GM21737 (cell line): ENCODE measurements at regions not wholly inside any gene's neighbourhood (a gene's known extent, or its start where the extent isn't known, plus 50 kb on each side); places are given as distances from the start of the nearest gene placed in this dataset.
"Not testable (repeated sequence)": the region's sequence is repeated elsewhere in the genome, so short reads cannot be mapped to it uniquely, and the experiment has no call there.

Source experiments
- ATAC-seq: cut with Tn5 transposase; IDR thresholded peaks from one replicate; pipeline ENCODE4 v1.9.1; 2021; ENCODE audit warnings: mild to moderate bottlenecking, moderate library complexity; ENCODE audit not compliant: unreplicated experiment

- no peak for ATAC-seq
Observed at GRCh38 chr14:49159081-49159480, 427.1 kb downstream of the RPS29 start.

DNA sequence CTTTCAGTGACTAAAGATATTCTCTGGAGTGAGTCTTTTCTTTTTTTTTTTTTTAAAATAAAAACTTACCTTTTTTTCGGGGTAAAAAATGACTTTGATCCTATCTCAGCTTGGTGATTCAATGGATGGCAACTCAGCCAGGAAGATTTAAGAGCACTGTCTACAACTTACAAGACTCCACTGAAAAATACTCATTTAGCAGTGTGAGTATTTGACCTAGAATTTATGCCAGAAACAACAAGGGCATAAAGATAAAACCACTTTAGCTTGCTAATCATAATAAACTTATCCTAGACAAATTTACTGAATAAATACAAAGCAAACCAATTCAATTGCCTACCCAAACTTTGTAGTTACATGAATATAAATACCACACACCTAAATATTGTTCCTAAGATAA is 446.6 kb downstream of the RPS29 start:
- no peak for ATAC-seq

GRCh38 chr14:49134940-49135339 is 451.2 kb downstream of the RPS29 start:
- ATAC-seq = no peak

GRCh38 chr14:49121246-49121645 is 464.9 kb downstream of the RPS29 start:
- no peak for ATAC-seq

DNA sequence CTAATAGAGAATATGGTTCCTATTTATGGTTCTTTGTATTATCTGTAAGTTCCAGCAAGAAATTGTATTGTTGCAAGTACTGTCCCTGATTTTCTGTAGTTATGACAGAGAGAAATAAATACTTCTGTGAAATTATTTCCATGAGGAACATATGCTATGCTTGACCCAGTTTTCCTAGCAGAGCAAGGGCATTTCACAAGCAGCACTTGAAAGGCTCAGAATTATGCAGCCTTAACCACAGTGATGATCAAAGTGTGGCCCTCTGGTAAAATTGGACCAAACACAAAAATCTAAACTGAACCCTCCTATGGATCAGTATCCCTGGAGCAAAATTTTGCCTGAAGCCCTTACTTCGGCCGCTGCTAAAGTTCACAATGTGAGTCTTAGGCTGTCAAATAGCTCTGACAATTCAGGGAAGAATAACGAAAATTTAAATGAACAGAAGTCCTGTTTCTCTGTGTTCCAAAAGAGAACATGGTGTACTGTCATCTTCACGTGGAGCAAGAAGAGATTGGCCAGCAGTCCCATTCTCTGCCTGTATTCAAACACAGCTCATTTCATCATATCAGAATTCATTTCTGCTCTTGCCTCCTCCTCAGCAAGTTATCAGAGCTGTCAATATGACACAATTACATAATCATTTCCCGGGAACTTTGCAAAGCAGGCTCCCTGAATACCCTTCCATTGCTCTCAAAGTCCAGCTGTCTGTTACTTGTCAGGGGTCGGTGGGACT is 471.9 kb downstream of the RPS29 start:
- no peak for ATAC-seq

- no peak for ATAC-seq
Observed at GRCh38 chr14:49106741-49107667, 479.2 kb downstream of the RPS29 start.

DNA sequence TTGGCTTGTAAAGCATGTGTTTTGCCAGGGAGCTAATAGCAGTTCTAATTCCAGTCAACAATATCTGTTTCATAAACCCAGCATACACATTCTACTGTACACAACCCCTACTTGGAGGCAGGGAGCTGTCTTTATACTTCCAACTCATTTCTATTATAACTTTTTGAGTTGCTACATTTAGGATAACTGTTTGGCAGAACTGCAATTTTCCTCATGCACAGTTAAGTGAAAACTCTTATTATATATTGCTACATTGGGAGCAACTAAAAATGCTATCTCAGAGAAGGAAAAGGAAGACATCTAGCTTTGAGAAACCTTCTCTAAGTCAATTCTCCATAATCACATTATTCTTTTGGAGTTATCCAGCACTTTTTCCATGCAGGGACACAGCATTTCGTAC is 480.2 kb downstream of the RPS29 start:
- no peak for ATAC-seq

DNA sequence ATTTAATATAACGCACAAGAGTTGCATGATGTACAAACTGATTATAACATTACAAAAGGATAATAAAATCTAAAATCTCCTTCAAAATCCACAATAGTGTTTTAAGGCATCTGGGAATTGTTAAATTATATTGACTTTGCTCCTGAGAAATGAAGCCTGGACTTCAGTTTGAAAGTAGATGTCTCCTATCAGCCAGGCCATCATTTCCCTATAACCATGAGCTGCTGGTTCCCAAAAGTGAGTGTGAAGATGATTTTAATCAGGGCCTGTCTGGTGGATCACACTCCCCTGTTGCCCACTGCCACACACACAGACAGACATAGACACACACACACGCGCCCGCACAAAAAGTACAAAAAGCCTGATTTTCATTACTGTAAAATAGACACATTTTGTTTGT is 480.7 kb downstream of the RPS29 start:
- no peak for ATAC-seq

- ATAC-seq = no peak
Observed at GRCh38 chr14:49092345-49092744, 493.8 kb downstream of the RPS29 start.

DNA sequence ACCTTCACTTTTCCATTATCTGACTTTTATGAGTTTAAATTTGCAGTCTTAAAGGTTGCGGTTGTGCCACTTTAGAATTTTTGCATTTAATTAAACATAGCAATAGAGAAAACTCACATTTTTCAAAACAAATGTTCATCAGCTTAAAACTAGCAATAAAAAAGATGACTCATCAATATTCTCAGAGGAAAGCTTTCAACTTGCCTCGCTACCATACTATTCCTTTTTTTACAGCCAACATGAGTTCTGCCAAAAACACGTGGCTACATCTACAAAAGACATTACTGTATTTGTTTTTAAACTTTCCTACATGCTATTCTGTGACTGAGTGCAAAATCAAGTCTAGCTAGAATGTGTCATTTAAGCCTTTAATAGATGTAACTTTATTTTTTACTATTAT is 497.1 kb downstream of the RPS29 start:
- ATAC-seq = no peak

DNA sequence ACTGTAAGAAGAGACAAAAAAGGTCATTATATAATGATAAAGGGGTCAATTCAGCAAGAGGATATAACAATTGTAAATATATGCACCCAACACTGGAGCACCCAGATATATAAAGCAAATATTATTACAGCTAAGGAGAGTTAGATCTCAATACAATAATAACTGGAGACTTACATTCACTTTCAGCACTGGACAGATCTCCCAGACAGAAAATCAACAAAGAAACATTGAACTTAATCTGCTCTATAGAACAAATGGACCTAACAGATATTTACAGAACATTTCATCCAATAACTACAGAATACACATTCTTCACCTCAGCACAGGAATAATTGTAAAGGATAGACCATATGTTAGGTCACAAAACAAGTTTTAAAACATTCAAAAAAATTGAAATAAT is 512.9 kb downstream of the RPS29 start:
- not testable (repeated sequence) for ATAC-seq

GRCh38 chr14:49058511-49058910 is 527.7 kb downstream of the RPS29 start:
- ATAC-seq = no peak

GRCh38 chr14:49057838-49058510 is 528.2 kb downstream of the RPS29 start:
- ATAC-seq = no peak

- no peak for ATAC-seq
Observed at GRCh38 chr14:49056021-49056420, 530.2 kb downstream of the RPS29 start.

GRCh38 chr14:49052521-49052920 is 533.7 kb downstream of the RPS29 start:
- no peak for ATAC-seq

DNA sequence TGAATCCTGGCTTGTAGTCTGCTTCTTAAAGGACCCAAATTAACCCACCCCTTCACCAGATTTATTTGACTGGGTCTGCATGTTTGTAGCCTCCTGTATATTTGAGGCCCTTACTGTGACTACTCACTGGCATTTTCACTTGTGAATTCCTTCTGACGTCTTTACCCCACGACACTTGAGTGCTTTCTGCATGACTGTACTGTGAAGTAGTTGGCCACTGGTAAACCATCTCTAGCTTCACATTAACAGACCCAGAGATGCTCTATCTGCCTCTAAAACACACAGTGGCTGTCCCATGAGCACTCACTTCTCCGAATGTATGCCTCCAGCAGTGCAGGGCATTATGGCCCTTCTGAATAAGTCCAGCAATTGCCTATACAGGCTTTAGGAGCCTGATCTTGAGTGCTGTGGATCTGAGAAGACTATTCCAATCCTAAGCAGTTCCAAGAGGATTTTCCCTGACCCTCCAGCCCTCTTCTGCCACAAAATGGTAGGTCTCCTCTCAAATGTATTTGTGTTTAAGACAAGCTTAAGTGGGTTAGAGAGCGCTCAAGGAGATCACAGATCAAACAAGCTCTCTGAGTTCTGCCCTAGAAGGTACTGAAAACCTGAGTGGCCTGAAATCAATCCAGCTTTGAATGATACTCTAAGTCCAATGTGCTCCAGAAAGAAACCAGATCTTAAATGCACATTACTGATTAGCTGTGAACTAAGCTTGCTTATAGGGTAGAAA is 534.7 kb downstream of the RPS29 start:
- ATAC-seq = no peak

- ATAC-seq = no peak
Observed at GRCh38 chr14:49050822-49051221, 535.4 kb downstream of the RPS29 start.

DNA sequence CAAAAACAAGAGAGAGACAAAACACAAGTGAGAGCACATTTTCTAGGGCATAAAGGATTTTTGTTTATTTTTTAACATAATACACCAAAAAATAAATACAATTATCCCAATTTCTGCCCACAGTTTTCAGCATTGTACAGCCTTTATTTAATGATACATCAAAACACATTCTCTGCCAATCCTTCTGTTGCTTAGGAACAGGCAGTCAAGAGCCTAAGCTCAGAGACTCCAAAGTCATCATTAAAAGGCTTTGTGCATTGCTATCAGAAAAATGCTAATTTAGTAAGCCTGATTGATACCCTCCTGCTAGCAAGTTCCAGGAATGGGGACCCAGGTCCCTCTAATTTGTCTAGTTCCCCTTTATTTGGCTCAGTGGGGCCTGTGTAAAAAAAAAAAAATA is 536.5 kb downstream of the RPS29 start:
- no peak for ATAC-seq

DNA sequence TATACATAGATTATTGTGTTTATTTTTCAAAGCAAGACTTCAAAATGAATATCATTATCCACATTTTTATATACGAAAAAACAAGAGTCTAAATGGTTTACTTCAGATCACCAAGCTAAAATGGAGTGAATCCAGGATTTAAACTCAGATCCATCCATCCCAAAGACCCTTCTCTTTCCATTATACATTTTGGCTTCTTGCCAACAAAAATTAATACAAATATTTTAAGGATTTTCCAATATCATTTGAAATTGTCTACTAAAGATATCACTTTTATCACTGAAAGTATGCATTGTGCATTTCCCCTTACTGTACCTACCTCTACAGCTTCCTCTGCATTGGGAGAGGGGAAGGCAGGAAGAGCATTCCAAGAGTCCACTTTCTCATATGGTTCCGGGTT is 541.2 kb downstream of the RPS29 start:
- ATAC-seq = no peak

DNA sequence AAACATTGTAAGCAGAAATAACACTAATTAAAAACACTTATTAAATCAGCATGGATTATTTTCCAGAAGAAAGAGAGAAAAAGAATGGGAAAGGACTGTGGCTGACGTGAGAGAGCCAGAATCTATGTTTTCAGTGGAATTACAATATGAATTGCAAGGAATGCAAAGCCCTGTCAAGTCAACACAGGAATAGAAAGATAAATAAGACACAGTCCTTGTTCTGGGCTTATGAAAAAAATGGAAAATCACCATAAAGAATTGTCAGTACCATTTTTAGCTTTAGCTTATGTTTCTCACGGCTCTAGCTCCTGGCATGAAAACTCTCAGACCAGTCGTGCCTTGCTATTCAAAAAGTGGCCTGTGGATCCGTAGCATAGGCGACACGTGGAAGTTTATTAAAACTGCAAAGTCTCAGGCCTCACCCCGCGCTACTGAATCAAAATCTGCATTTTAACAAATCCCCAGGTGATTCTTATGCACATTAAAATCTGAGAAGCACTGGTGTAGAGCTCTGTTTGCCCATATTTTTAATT is 549.1 kb downstream of the RPS29 start:
- no peak for ATAC-seq

DNA sequence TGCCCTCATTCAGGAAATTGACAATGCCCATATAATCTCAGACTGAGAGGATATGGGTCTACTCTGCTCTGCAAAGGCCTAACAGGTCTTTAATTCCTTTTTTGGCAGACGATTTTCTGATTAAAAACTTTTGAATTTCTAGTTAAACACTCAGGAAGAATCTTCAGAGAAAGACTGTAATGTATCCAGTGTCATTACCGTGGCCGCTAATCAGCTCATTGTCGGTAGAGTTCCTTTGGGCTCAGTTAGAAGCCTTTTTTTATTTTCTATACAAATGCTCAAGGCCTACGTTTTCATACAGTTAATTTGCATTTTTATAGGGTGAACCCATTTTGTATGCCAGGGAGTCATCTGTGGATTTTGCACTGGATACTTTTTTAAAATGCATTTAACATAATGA is 549.9 kb downstream of the RPS29 start:
- no peak for ATAC-seq
